Left lung (tissue), 4 donors: ENCODE measurements at regions not wholly inside any gene's neighbourhood (a gene's known extent, or its start where the extent isn't known, plus 50 kb on each side); places are given as distances from the start of the nearest gene placed in this dataset.

Source experiments
- ATAC-seq: fragments of 200-7000 bp; cut with Tn5 transposase; one replicate; pipeline ENCODE4 v1.9.1; 2020; ENCODE audit warnings: moderate library complexity
- DNase-seq, 4 donors: peaks; one replicate each; pipeline ENCODE4 v3.0.0-alpha.2; 2013 to 2020
- H3K27ac ChIP-seq, 2 donors: fragments of 200-600 bp; sonication (generic) in 1 of 2; one replicate each; pipeline versions ENCODE4 v1.5.0 to v1.8.0; 2020 to 2021
- H3K27me3 ChIP-seq, 2 donors: fragments of 200-600 bp; sonication (generic) in 1 of 2; one replicate each; pipeline versions ENCODE4 v1.5.0 to v1.8.0; 2020 to 2021
- H3K36me3 ChIP-seq, 2 donors: fragments of 200-600 bp; sonication (generic) in 1 of 2; one replicate each; pipeline versions ENCODE4 v1.5.0 to v1.8.0; 2020 to 2021
- H3K4me1 ChIP-seq, 2 donors: fragments of 200-600 bp; one replicate each; pipeline ENCODE4 v1.8.0; 2021
- H3K4me3 ChIP-seq, 2 donors: fragments of 200-600 bp; sonication (generic) in 1 of 2; one replicate each; pipeline versions ENCODE4 v1.5.0 to v1.8.0; 2020 to 2021; ENCODE audit warnings: mild to moderate bottlenecking in 1 of 2
- H3K9me3 ChIP-seq, 2 donors: fragments of 200-600 bp; sonication (generic) in 1 of 2; one replicate each; pipeline versions ENCODE4 v1.5.0 to v1.8.0; 2020 to 2021
- intact Hi-C, 2 donors: fragments of 100-400 bp; cut with DNase I; formaldehyde crosslinking; loops; one replicate each; pipeline versions ENCODE4 v1.11.2 to v1.14.2; 2022
- TF ChIP-seq, protein P1 (sequence below), 2 donors: fragments of 200-600 bp; sonication (generic) in 1 of 2; IDR thresholded peaks; one replicate each; pipeline versions ENCODE4 v1.5.0 to v1.8.0; 2021; ENCODE audit warnings: antibody characterized with exemption in 2 of 2
- donor health status: DM: no; HTN: yes; CAD: no.
- donor health status: DM: no; HTN: no; CAD: no.

DNA sequence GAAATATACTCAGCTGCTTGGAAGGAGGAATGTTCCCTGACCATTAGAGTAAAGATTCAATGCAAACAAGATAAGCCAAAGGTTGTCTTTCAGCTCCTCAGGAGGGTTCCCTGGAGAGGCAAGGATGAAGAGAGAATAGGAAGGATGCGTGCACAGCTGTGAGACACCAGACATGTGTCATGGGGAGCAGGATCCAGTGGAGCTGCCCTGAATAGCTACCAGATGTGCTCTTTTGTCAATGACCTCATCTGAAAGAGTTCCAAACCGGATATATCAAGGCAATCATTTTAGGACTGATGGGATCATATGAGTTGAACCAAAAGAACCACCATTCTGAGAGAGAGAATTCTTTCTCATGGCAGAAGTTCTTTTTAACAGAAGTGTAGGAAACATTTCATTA lies 490.6 kb downstream of the IRS1 start:
- Histone ChIP-seq H3K9me3 (no peaks in the 10 kb centered on the region), H3K27me3 (no peaks in the 10 kb centered on the region), H3K27ac (no peak overlapping the region), H3K36me3 (no peaks in the 10 kb centered on the region), H3K4me1 (no peaks in the 10 kb centered on the region), H3K4me3 (no peak overlapping the region)
- TF ChIP-seq, protein P1, sequence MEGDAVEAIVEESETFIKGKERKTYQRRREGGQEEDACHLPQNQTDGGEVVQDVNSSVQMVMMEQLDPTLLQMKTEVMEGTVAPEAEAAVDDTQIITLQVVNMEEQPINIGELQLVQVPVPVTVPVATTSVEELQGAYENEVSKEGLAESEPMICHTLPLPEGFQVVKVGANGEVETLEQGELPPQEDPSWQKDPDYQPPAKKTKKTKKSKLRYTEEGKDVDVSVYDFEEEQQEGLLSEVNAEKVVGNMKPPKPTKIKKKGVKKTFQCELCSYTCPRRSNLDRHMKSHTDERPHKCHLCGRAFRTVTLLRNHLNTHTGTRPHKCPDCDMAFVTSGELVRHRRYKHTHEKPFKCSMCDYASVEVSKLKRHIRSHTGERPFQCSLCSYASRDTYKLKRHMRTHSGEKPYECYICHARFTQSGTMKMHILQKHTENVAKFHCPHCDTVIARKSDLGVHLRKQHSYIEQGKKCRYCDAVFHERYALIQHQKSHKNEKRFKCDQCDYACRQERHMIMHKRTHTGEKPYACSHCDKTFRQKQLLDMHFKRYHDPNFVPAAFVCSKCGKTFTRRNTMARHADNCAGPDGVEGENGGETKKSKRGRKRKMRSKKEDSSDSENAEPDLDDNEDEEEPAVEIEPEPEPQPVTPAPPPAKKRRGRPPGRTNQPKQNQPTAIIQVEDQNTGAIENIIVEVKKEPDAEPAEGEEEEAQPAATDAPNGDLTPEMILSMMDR (IDR thresholded peaks at IDR 0.05): no peak
- ATAC-seq (no peak), DNase-seq (no peak)
- intact Hi-C loops: no loop called here

GRCh38 chr2:226308323-226308680 lies 491.3 kb downstream of the IRS1 start:
- no peaks in the 10 kb centered on the region for H3K27me3 ChIP-seq
- H3K9me3 ChIP-seq: no peaks in the 10 kb centered on the region
- intact Hi-C loops: no loop called here
- TF ChIP-seq, protein P1 (IDR thresholded peaks at IDR 0.05): no peak
- H3K4me3 ChIP-seq: no peak overlapping the region
- H3K36me3 ChIP-seq: no peaks in the 10 kb centered on the region
- ATAC-seq: no peak
- H3K27ac ChIP-seq: no peak overlapping the region
- no peaks in the 10 kb centered on the region for H3K4me1 ChIP-seq
- no peak for DNase-seq

GRCh38 chr2:226307487-226308322 lies 491.9 kb downstream of the IRS1 start:
- Histone ChIP-seq H3K27ac (no peak overlapping the region), H3K27me3 (no peaks in the 10 kb centered on the region), H3K4me1 (no peaks in the 10 kb centered on the region), H3K4me3 (no peak overlapping the region), H3K9me3 (no peaks in the 10 kb centered on the region), H3K36me3 (no peaks in the 10 kb centered on the region)
- peak; percentile 59 for ATAC-seq
- intact Hi-C loops: no loop called here
- DNase-seq: no peak
- TF ChIP-seq, protein P1 (IDR thresholded peaks at IDR 0.05): no peak

GRCh38 chr2:226306969-226307368 lies 492.7 kb downstream of the IRS1 start:
- intact Hi-C loops: no loop called here
- TF ChIP-seq, protein P1 (IDR thresholded peaks at IDR 0.05): no peak

GRCh38 chr2:226304308-226304707 lies 495.3 kb downstream of the IRS1 start:
- Histone ChIP-seq H3K4me1 (no peaks in the 10 kb centered on the region), H3K36me3 (no peaks in the 10 kb centered on the region), H3K4me3 (no peak overlapping the region), H3K27me3 (no peaks in the 10 kb centered on the region), H3K9me3 (no peaks in the 10 kb centered on the region), H3K27ac (no peak overlapping the region)
- no peak for DNase-seq
- ATAC-seq: no peak
- TF ChIP-seq, protein P1 (IDR thresholded peaks at IDR 0.05): no peak
- intact Hi-C loops: no loop called here

More at GRCh38 chr2:226306969-226307368, 492.7 kb downstream of the IRS1 start:
- Histone ChIP-seq H3K4me1 (no peaks in the 10 kb centered on the region), H3K36me3 (no peaks in the 10 kb centered on the region), H3K27ac (no peak overlapping the region), H3K27me3 (no peaks in the 10 kb centered on the region), H3K9me3 (no peaks in the 10 kb centered on the region), H3K4me3 (no peak overlapping the region)
- DNase-seq (no peak), ATAC-seq (no peak)
